SKM-1 (cell line): ENCODE measurements at regions not wholly inside any gene's neighbourhood (a gene's known extent, or its start where the extent isn't known, plus 50 kb on each side); places are given as distances from the start of the nearest gene placed in this dataset.

Experiments used
- DNase-seq: peaks from one replicate; lab custom pipeline; 2025; ENCODE audit not compliant: unreplicated experiment; lab: John Stamatoyannopoulos, UW

- DNase-seq: no peak
Measured at GRCh38 chr17:77534137-77534536, 393.4 kb downstream of the SEC14L1 start.

- DNase-seq: no peak
Measured at GRCh38 chr17:77535435-77535834, 394.7 kb downstream of the SEC14L1 start.

- DNase-seq: no peak
Measured at GRCh38 chr17:77535892-77536291, 395.1 kb downstream of the SEC14L1 start.

- no peak for DNase-seq
Measured at GRCh38 chr17:77537566-77537965, 396.8 kb downstream of the SEC14L1 start.

GRCh38 chr17:77540531-77540930, 399.8 kb downstream of the SEC14L1 start:
- no peak for DNase-seq

GRCh38 chr17:77540975-77541374, 400.2 kb downstream of the SEC14L1 start:
- no peak for DNase-seq

GRCh38 chr17:77542011-77542410, 401.2 kb downstream of the SEC14L1 start:
- no peak for DNase-seq

GRCh38 chr17:77542551-77543490, 402.1 kb downstream of the SEC14L1 start:
- peak; percentile 43 for DNase-seq

GRCh38 chr17:77543801-77544200, 403.0 kb downstream of the SEC14L1 start:
- no peak for DNase-seq

GRCh38 chr17:77544347-77545110, 403.8 kb downstream of the SEC14L1 start:
- no peak for DNase-seq

GRCh38 chr17:77546772-77547241, 406.0 kb downstream of the SEC14L1 start:
- no peak for DNase-seq

GRCh38 chr17:77548967-77549366, 408.2 kb downstream of the SEC14L1 start:
- peak; percentile 3 for DNase-seq

GRCh38 chr17:77549726-77550366, 408.7 kb upstream of the TNRC6C start:
- no peak for DNase-seq

GRCh38 chr17:77553459-77554066, 404.9 kb upstream of the TNRC6C start:
- DNase-seq: no peak

- DNase-seq: no peak
Measured at GRCh38 chr17:77555121-77555591, 403.3 kb upstream of the TNRC6C start.

GRCh38 chr17:77555741-77556291, 402.7 kb upstream of the TNRC6C start:
- DNase-seq: no peak

GRCh38 chr17:77556383-77557061, 402.0 kb upstream of the TNRC6C start:
- no peak for DNase-seq

- DNase-seq: no peak
Measured at GRCh38 chr17:77558846-77559626, 399.5 kb upstream of the TNRC6C start.

GRCh38 chr17:77560381-77560780, 398.1 kb upstream of the TNRC6C start:
- no peak for DNase-seq
